Liver (tissue), 7 donors: ENCODE measurements at regions not wholly inside any gene's neighbourhood (a gene's known extent, or its start where the extent isn't known, plus 50 kb on each side); places are given as distances from the start of the nearest gene placed in this dataset.

Source experiments
- DNase-seq: peaks from one replicate; pipeline ENCODE4 v3.0.0-alpha.2; 2017; ENCODE audit warnings: low spot score
- H3K27ac ChIP-seq, 2 donors: one replicate each; pipeline ENCODE4 v1.7.0; 2013; ENCODE audit warnings: inconsistent platforms in 2 of 2, low read length in 2 of 2, control low read depth in 1 of 2, low read depth in 1 of 2, mild to moderate bottlenecking in 1 of 2
- H3K27me3 ChIP-seq, 4 donors: one replicate each; pipeline versions ENCODE4 v1.6.1 to v1.7.0; 2013; ENCODE audit warnings: low read length in 3 of 4, inconsistent platforms in 1 of 4, mild to moderate bottlenecking in 1 of 4, moderate library complexity in 1 of 4; ENCODE audit not compliant: control insufficient read depth in 4 of 4, insufficient read depth in 4 of 4
- H3K36me3 ChIP-seq, 4 donors: one replicate each; pipeline versions ENCODE4 v1.6.1 to v1.7.0; 2013; ENCODE audit warnings: low read length in 3 of 4, mild to moderate bottlenecking in 3 of 4, low read depth in 1 of 4, moderate library complexity in 1 of 4; ENCODE audit not compliant: control insufficient read depth in 4 of 4, insufficient read depth in 3 of 4
- H3K4me1 ChIP-seq, 4 donors: one replicate each; pipeline versions ENCODE4 v1.6.1 to v1.7.0; 2013; ENCODE audit warnings: low read length in 3 of 4, mild to moderate bottlenecking in 3 of 4, moderate library complexity in 1 of 4; ENCODE audit not compliant: control insufficient read depth in 4 of 4, insufficient read depth in 4 of 4
- H3K4me3 ChIP-seq, 3 donors: one replicate each; pipeline versions ENCODE4 v1.6.1 to v1.7.0; 2013; ENCODE audit warnings: low read length in 3 of 3, control low read depth in 1 of 3, low read depth in 1 of 3, mild to moderate bottlenecking in 1 of 3
- H3K9ac ChIP-seq, 2 donors: one replicate each; pipeline ENCODE4 v1.7.0; 2013; ENCODE audit warnings: low read length in 2 of 2, mild to moderate bottlenecking in 2 of 2, moderate library complexity in 2 of 2, control low read depth in 1 of 2, low read depth in 1 of 2
- H3K9me3 ChIP-seq, 4 donors: one replicate each; pipeline versions ENCODE4 v1.6.1 to v1.7.0; 2013; ENCODE audit warnings: low read length in 3 of 4; ENCODE audit not compliant: control insufficient read depth in 4 of 4
- EGR1 ChIP-seq, 2 donors: IDR thresholded peaks; 2 replicates each; pipeline ENCODE4 v1.6.1; 2016 to 2018; ENCODE audit warnings: antibody characterized with exemption in 2 of 2, low read depth in 2 of 2
- FOXA1 ChIP-seq: IDR thresholded peaks from 2 replicates; pipeline ENCODE4 v1.6.1; 2016; ENCODE audit warnings: antibody characterized with exemption
- FOXA2 ChIP-seq: IDR thresholded peaks from 2 replicates; pipeline ENCODE4 v1.6.1; 2016; ENCODE audit warnings: antibody characterized with exemption
- GABPA ChIP-seq, 2 donors: IDR thresholded peaks in 1 of 2; conservative IDR thresholded peaks in 1 of 2; 2 replicates each; pipeline ENCODE4 v1.6.1; 2016; ENCODE audit warnings: antibody characterized with exemption in 2 of 2, mild to moderate bottlenecking in 1 of 2, moderate library complexity in 1 of 2
- HNF4A ChIP-seq, 2 donors: conservative IDR thresholded peaks; 2 replicates each; pipeline ENCODE4 v1.6.1; 2016; ENCODE audit warnings: antibody characterized with exemption in 2 of 2, mild to moderate bottlenecking in 2 of 2
- HNF4G ChIP-seq: IDR thresholded peaks from 2 replicates; pipeline ENCODE4 v1.6.1; 2016; ENCODE audit warnings: antibody characterized with exemption
- JUND ChIP-seq, 2 donors: IDR thresholded peaks; 2 replicates each; pipeline ENCODE4 v1.6.1; 2016; ENCODE audit warnings: antibody characterized with exemption in 2 of 2
- NR2F2 ChIP-seq: IDR thresholded peaks from 2 replicates; pipeline ENCODE4 v1.6.1; 2016; ENCODE audit warnings: antibody characterized with exemption
- RAD21 ChIP-seq, 2 donors: IDR thresholded peaks; 2 replicates each; pipeline ENCODE4 v1.6.1; 2016; ENCODE audit warnings: antibody characterized with exemption in 2 of 2, mild to moderate bottlenecking in 2 of 2
- SP1 ChIP-seq: IDR thresholded peaks from 2 replicates; pipeline ENCODE4 v1.6.1; 2018; ENCODE audit warnings: antibody characterized with exemption, mild to moderate bottlenecking
- TAF1 ChIP-seq: conservative IDR thresholded peaks from 2 replicates; pipeline ENCODE4 v1.6.1; 2016; ENCODE audit warnings: antibody characterized with exemption, mild to moderate bottlenecking
- YY1 ChIP-seq: IDR thresholded peaks from 2 replicates; pipeline ENCODE4 v1.6.1; 2016; ENCODE audit warnings: antibody characterized with exemption, mild to moderate bottlenecking
- TF ChIP-seq, protein P1 (sequence below): fragments of 150-350 bp; IDR thresholded peaks from 2 replicates; pipeline ENCODE4 v1.5.1; 2017; ENCODE audit warnings: improper control_type of control experiment, low read depth, low read length; ENCODE audit not compliant: missing input control
- TF ChIP-seq, protein P2 (sequence below): IDR thresholded peaks from 2 replicates; pipeline ENCODE4 v1.6.1; 2016; ENCODE audit warnings: antibody characterized with exemption
- TF ChIP-seq, protein P3 (sequence below): IDR thresholded peaks from 2 replicates; pipeline ENCODE4 v1.6.1; 2016; ENCODE audit warnings: antibody characterized with exemption, mild to moderate bottlenecking
- TF ChIP-seq, protein P4 (sequence below): IDR thresholded peaks from 2 replicates; pipeline ENCODE4 v1.6.1; 2016; ENCODE audit warnings: antibody characterized with exemption
- TF ChIP-seq, protein P5 (sequence below): IDR thresholded peaks from 2 replicates; pipeline ENCODE4 v1.6.1; 2016; ENCODE audit warnings: antibody characterized with exemption
- donor health status: healthy.
- donor health status: healthy.
- donor health status: healthy.
- donor health status: healthy.

DNA sequence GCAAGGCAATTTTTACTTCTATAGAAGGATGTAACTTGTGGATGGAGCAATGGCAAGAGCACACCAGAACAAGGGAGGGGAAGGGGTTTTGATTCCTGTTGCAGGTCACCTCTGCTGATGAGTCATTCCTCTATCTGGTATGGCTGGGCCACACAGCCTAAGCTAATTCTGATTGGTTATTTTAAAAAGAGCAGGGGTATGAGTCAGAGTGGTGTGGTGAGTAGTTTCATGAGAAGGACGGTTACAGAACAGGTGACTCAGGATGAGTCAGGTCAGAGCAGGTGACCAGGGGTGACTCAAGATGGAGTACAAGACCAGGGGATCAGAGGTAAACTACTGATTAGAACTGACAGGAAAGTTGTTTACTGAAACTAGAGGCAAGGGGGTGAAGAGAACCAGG lies 231.9 kb upstream of the USP9Y start (continued):
- TF ChIP-seq, protein P1, sequence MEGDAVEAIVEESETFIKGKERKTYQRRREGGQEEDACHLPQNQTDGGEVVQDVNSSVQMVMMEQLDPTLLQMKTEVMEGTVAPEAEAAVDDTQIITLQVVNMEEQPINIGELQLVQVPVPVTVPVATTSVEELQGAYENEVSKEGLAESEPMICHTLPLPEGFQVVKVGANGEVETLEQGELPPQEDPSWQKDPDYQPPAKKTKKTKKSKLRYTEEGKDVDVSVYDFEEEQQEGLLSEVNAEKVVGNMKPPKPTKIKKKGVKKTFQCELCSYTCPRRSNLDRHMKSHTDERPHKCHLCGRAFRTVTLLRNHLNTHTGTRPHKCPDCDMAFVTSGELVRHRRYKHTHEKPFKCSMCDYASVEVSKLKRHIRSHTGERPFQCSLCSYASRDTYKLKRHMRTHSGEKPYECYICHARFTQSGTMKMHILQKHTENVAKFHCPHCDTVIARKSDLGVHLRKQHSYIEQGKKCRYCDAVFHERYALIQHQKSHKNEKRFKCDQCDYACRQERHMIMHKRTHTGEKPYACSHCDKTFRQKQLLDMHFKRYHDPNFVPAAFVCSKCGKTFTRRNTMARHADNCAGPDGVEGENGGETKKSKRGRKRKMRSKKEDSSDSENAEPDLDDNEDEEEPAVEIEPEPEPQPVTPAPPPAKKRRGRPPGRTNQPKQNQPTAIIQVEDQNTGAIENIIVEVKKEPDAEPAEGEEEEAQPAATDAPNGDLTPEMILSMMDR: no peak
- TF ChIP-seq EGR1 (IDR thresholded peaks at IDR 0.05; ENCODE audit: low read depth in 2 of 2) (no peak), RAD21 (IDR thresholded peaks at IDR 0.05) (no peak), TAF1 (no peak), FOXA1 (no peak)

DNA sequence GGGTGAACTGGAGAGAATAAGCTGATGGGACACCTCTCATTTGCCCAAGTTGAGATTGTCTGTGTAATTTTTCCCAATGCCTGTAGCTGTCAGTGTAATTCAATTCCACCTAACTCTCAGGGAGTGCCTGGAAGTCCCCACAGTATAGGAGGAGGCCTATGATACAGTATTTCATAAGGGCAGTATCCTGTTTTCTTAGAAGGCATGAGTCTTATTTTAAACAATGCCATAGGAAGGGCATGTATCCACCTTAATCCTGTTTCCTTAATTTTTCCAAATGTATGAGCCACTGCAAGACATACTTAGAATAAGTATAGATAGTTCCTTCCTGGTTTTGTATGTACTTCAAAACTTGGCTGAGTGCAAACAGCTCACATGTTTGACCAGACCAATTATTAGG lies 226.6 kb upstream of the USP9Y start:
- no peaks in the 10 kb centered on the region for H3K36me3 ChIP-seq
- no peak for DNase-seq
- no peaks in the 10 kb centered on the region for H3K9me3 ChIP-seq
- no peak for TF ChIP-seq SP1
- TF ChIP-seq, protein P1: no peak
- TF ChIP-seq GABPA (IDR thresholded peaks at IDR 0.05 in 1 of 2, conservative IDR thresholded peaks at IDR 0.05 in 1 of 2): no peak
- no peak for TF ChIP-seq YY1
- TF ChIP-seq, protein P2, sequence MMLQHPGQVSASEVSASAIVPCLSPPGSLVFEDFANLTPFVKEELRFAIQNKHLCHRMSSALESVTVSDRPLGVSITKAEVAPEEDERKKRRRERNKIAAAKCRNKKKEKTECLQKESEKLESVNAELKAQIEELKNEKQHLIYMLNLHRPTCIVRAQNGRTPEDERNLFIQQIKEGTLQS: no peak
- no peak for TF ChIP-seq NR2F2
- TF ChIP-seq, protein P3, sequence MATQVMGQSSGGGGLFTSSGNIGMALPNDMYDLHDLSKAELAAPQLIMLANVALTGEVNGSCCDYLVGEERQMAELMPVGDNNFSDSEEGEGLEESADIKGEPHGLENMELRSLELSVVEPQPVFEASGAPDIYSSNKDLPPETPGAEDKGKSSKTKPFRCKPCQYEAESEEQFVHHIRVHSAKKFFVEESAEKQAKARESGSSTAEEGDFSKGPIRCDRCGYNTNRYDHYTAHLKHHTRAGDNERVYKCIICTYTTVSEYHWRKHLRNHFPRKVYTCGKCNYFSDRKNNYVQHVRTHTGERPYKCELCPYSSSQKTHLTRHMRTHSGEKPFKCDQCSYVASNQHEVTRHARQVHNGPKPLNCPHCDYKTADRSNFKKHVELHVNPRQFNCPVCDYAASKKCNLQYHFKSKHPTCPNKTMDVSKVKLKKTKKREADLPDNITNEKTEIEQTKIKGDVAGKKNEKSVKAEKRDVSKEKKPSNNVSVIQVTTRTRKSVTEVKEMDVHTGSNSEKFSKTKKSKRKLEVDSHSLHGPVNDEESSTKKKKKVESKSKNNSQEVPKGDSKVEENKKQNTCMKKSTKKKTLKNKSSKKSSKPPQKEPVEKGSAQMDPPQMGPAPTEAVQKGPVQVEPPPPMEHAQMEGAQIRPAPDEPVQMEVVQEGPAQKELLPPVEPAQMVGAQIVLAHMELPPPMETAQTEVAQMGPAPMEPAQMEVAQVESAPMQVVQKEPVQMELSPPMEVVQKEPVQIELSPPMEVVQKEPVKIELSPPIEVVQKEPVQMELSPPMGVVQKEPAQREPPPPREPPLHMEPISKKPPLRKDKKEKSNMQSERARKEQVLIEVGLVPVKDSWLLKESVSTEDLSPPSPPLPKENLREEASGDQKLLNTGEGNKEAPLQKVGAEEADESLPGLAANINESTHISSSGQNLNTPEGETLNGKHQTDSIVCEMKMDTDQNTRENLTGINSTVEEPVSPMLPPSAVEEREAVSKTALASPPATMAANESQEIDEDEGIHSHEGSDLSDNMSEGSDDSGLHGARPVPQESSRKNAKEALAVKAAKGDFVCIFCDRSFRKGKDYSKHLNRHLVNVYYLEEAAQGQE: no peak
- no peak for TF ChIP-seq FOXA1
- no peak for TF ChIP-seq HNF4A (conservative IDR thresholded peaks at IDR 0.05)
- TF ChIP-seq, protein P4, sequence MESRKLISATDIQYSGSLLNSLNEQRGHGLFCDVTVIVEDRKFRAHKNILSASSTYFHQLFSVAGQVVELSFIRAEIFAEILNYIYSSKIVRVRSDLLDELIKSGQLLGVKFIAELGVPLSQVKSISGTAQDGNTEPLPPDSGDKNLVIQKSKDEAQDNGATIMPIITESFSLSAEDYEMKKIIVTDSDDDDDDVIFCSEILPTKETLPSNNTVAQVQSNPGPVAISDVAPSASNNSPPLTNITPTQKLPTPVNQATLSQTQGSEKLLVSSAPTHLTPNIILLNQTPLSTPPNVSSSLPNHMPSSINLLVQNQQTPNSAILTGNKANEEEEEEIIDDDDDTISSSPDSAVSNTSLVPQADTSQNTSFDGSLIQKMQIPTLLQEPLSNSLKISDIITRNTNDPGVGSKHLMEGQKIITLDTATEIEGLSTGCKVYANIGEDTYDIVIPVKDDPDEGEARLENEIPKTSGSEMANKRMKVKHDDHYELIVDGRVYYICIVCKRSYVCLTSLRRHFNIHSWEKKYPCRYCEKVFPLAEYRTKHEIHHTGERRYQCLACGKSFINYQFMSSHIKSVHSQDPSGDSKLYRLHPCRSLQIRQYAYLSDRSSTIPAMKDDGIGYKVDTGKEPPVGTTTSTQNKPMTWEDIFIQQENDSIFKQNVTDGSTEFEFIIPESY: no peak
- TF ChIP-seq HNF4G: no peak
- TF ChIP-seq, protein P5, sequence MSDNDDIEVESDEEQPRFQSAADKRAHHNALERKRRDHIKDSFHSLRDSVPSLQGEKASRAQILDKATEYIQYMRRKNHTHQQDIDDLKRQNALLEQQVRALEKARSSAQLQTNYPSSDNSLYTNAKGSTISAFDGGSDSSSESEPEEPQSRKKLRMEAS: no peak
- no peak for TF ChIP-seq JUND (IDR thresholded peaks at IDR 0.05)
- no peak for TF ChIP-seq RAD21 (IDR thresholded peaks at IDR 0.05)
- no peak for TF ChIP-seq TAF1
- no peak for TF ChIP-seq FOXA2
- H3K4me3 ChIP-seq: no peak overlapping the region
- no peak overlapping the region for H3K9ac ChIP-seq
- H3K27me3 ChIP-seq: no peaks in the 10 kb centered on the region
- no peaks in the 10 kb centered on the region for H3K4me1 ChIP-seq
- no peak overlapping the region for H3K27ac ChIP-seq
